ENCODE measurements at regions not wholly inside any gene's neighbourhood (a gene's known extent, or its start where the extent isn't known, plus 50 kb on each side); places are given as distances from the start of the nearest gene placed in this dataset.
"Not testable (repeated sequence)": the region's sequence is repeated elsewhere in the genome, so short reads cannot be mapped to it uniquely, and the experiment has no call there.

GRCh38 chr6:112927641-112928320, 580.7 kb downstream of the RFPL4B start:
- intact Hi-C loops (cut with micrococcal nuclease) = no loop called here

GRCh38 chr6:112929641-112930040, 582.5 kb downstream of the RFPL4B start:
- intact Hi-C loops (cut with micrococcal nuclease) = no loop called here

- intact Hi-C loops (cut with micrococcal nuclease) = no loop called here
Measured at GRCh38 chr6:112931832-112932231, 584.7 kb downstream of the RFPL4B start.

GRCh38 chr6:112933947-112934346, 586.8 kb downstream of the RFPL4B start:
- intact Hi-C loops (cut with micrococcal nuclease) = no loop called here

GRCh38 chr6:112934433-112935327, 587.5 kb downstream of the RFPL4B start:
- intact Hi-C loops (cut with micrococcal nuclease) = no loop called here

- intact Hi-C loops (cut with micrococcal nuclease) = no loop called here
Measured at GRCh38 chr6:112935402-112936078, 588.4 kb downstream of the RFPL4B start.

- intact Hi-C loops (cut with micrococcal nuclease) = no loop called here
Measured at GRCh38 chr6:112936079-112936472, 588.9 kb downstream of the RFPL4B start.

- intact Hi-C loops (cut with micrococcal nuclease) = no loop called here
Measured at GRCh38 chr6:112936504-112936903, 589.4 kb downstream of the RFPL4B start.

GRCh38 chr6:112937690-112938089, 590.6 kb downstream of the RFPL4B start:
- intact Hi-C loops (cut with micrococcal nuclease) = not testable (repeated sequence)

- intact Hi-C loops (cut with micrococcal nuclease) = no loop called here
Measured at GRCh38 chr6:112938650-112939049, 591.5 kb downstream of the RFPL4B start.

- intact Hi-C loops (cut with micrococcal nuclease) = no loop called here
Measured at GRCh38 chr6:112939563-112939962, 592.4 kb downstream of the RFPL4B start.

GRCh38 chr6:112941613-112942012, 594.5 kb downstream of the RFPL4B start:
- intact Hi-C loops (cut with micrococcal nuclease) = no loop called here

- intact Hi-C loops (cut with micrococcal nuclease) = no loop called here
Measured at GRCh38 chr6:112946051-112946450, 598.9 kb downstream of the RFPL4B start.

GRCh38 chr6:112947507-112947906, 600.4 kb downstream of the RFPL4B start:
- intact Hi-C loops (cut with micrococcal nuclease) = no loop called here

- intact Hi-C loops (cut with micrococcal nuclease) = no loop called here
Measured at GRCh38 chr6:112951829-112952228, 604.7 kb downstream of the RFPL4B start.

GRCh38 chr6:112955743-112956142, 608.6 kb downstream of the RFPL4B start:
- intact Hi-C loops (cut with micrococcal nuclease) = not testable (repeated sequence)

GRCh38 chr6:112956696-112957535, 609.8 kb downstream of the RFPL4B start:
- intact Hi-C loops (cut with micrococcal nuclease) = no loop called here

GRCh38 chr6:112957536-112957916, 610.4 kb downstream of the RFPL4B start:
- intact Hi-C loops (cut with micrococcal nuclease) = no loop called here

- intact Hi-C loops (cut with micrococcal nuclease) = not testable (repeated sequence)
Measured at GRCh38 chr6:112960130-112960529, 613.0 kb downstream of the RFPL4B start.

GRCh38 chr6:112967974-112968373, 620.8 kb downstream of the RFPL4B start:
- intact Hi-C loops (cut with micrococcal nuclease) = no loop called here

- intact Hi-C loops (cut with micrococcal nuclease) = no loop called here
Measured at GRCh38 chr6:112971651-112972050, 624.5 kb downstream of the RFPL4B start.

Data from T-helper 1 cell treated with Interleukin-12 subunit alpha and Interleukin-12 subunit beta and Interleukin-4 antibody, amounts not matched to agents 30 ng/mL and 1 ng/mL, for 36 hours (primary cell).